ENCODE measurements at regions not wholly inside any gene's neighbourhood (a gene's known extent, or its start where the extent isn't known, plus 50 kb on each side); places are given as distances from the start of the nearest gene placed in this dataset.

GRCh38 chr15:95400428-95400827, 930.1 kb upstream of the NR2F2 start:
- FAIRE-seq: no peak
- TF ChIP-seq SPI1 (IDR thresholded peaks at IDR 0.05; ENCODE audit: low read depth, low read length): no peak
- no peak for TF ChIP-seq POLR2AphosphoS5 (IDR thresholded peaks at IDR 0.05; ENCODE audit: low read depth, low read length)
- no peak for TF ChIP-seq PAX5 (IDR thresholded peaks at IDR 0.05; ENCODE audit: insufficient read depth, low read length, severe bottlenecking)
- TF ChIP-seq POU2F2 (IDR thresholded peaks at IDR 0.05; ENCODE audit: low read depth, low read length): no peak
- no peak for TF ChIP-seq TAF1 (IDR thresholded peaks at IDR 0.05; ENCODE audit: low read depth, low read length)
- TF ChIP-seq POLR2A (IDR thresholded peaks at IDR 0.05; ENCODE audit: low read depth, low read length): no peak
- no peak for DNase-seq (ENCODE audit: insufficient read length, low spot score)

GRCh38 chr15:95401587-95401986, 928.9 kb upstream of the NR2F2 start:
- no peak for TF ChIP-seq TAF1 (IDR thresholded peaks at IDR 0.05; ENCODE audit: low read depth, low read length)
- no peak for TF ChIP-seq POLR2A (IDR thresholded peaks at IDR 0.05; ENCODE audit: low read depth, low read length)
- no peak for TF ChIP-seq PAX5 (IDR thresholded peaks at IDR 0.05; ENCODE audit: insufficient read depth, low read length, severe bottlenecking)
- TF ChIP-seq POLR2AphosphoS5 (IDR thresholded peaks at IDR 0.05; ENCODE audit: low read depth, low read length): no peak
- no peak for TF ChIP-seq SPI1 (IDR thresholded peaks at IDR 0.05; ENCODE audit: low read depth, low read length)
- no peak for TF ChIP-seq POU2F2 (IDR thresholded peaks at IDR 0.05; ENCODE audit: low read depth, low read length)
- no peak for DNase-seq (ENCODE audit: insufficient read length, low spot score)
- FAIRE-seq: no peak

GRCh38 chr15:95405447-95405846, 925.1 kb upstream of the NR2F2 start:
- no peak for DNase-seq (ENCODE audit: insufficient read length, low spot score)
- FAIRE-seq: no peak
- TF ChIP-seq SPI1 (IDR thresholded peaks at IDR 0.05; ENCODE audit: low read depth, low read length): no peak
- no peak for TF ChIP-seq POU2F2 (IDR thresholded peaks at IDR 0.05; ENCODE audit: low read depth, low read length)
- TF ChIP-seq POLR2A (IDR thresholded peaks at IDR 0.05; ENCODE audit: low read depth, low read length): no peak
- TF ChIP-seq TAF1 (IDR thresholded peaks at IDR 0.05; ENCODE audit: low read depth, low read length): no peak
- TF ChIP-seq POLR2AphosphoS5 (IDR thresholded peaks at IDR 0.05; ENCODE audit: low read depth, low read length): no peak
- no peak for TF ChIP-seq PAX5 (IDR thresholded peaks at IDR 0.05; ENCODE audit: insufficient read depth, low read length, severe bottlenecking)

DNA sequence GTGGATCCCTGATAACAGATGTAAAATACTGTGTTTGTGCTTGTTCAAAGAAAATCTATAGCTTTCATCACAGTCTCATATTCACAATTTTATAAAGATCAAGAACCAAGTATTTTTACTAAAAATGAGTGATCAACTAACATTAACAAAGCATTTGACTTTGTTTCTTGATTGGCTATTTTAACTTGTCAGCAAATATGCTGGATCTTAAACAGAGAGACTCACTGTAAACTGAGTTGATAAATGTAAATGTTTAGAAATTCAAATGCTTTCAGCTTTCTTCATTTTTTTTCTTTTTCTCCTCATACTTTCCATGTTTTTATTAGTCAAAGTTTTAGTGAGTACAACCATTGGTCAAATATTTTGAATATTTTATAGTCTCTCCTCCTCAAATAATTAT, 923.0 kb upstream of the NR2F2 start:
- DNase-seq (ENCODE audit: insufficient read length, low spot score) (no peak), FAIRE-seq (no peak)
- TF ChIP-seq PAX5 (IDR thresholded peaks at IDR 0.05; ENCODE audit: insufficient read depth, low read length, severe bottlenecking) (no peak), TAF1 (IDR thresholded peaks at IDR 0.05; ENCODE audit: low read depth, low read length) (no peak), POU2F2 (IDR thresholded peaks at IDR 0.05; ENCODE audit: low read depth, low read length) (no peak), POLR2A (IDR thresholded peaks at IDR 0.05; ENCODE audit: low read depth, low read length) (no peak), SPI1 (IDR thresholded peaks at IDR 0.05; ENCODE audit: low read depth, low read length) (no peak)

DNA sequence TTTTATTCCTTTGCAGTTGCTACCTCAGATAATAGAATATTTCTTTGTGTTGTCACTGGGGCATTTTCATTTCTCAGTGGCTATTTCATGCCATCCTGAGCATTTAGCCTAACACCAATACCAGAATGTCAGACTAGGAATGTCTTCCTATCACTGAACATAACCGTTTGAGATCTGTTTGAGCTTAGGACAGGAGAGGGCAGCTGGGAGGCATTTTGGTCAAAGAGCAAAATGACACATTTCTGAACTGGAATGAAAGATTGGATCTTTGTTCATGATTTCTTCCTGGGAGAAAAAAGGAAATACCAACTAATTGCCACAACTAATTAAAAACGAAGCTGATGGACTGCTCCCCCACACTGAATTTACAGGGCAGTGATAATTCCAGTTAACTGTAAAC, 921.3 kb upstream of the NR2F2 start:
- TF ChIP-seq TAF1 (IDR thresholded peaks at IDR 0.05; ENCODE audit: low read depth, low read length) (no peak), POLR2AphosphoS5 (IDR thresholded peaks at IDR 0.05; ENCODE audit: low read depth, low read length) (no peak), POU2F2 (IDR thresholded peaks at IDR 0.05; ENCODE audit: low read depth, low read length) (no peak), PAX5 (IDR thresholded peaks at IDR 0.05; ENCODE audit: insufficient read depth, low read length, severe bottlenecking) (no peak), POLR2A (IDR thresholded peaks at IDR 0.05; ENCODE audit: low read depth, low read length) (no peak), SPI1 (IDR thresholded peaks at IDR 0.05; ENCODE audit: low read depth, low read length) (no peak)

DNA sequence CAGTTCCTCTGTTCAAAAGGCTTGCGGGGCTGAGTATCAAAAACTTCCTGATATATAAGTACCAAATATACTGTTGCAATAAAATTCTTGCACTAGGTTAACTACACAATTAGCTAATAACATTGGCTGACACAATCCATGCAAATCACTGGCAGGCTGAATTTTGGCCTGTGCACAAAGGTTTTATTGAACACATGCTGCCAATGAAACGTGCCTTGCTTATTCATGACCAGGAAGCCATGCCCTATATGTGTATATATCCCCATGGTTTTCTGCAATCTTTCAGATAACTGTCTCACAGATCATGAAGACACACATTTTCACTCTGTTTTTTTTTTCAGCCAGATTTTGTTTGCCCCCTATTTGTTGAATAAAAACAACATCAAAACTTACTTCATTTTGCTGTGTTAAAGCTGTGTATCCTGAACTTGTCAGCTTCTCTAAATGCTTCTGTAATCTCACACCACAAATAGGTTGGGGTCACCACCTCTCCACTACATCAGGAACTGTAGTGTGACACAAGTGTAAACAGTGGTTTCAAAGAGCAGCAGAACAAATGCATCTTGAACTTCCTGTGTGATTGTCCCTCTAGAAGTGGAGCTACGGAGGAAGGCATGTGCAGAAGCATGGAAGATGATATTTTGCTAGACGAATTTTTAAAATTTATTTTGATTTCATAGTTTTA, 920.7 kb upstream of the NR2F2 start:
- TF ChIP-seq POLR2AphosphoS5 (IDR thresholded peaks at IDR 0.05; ENCODE audit: low read depth, low read length) (no peak), SPI1 (IDR thresholded peaks at IDR 0.05; ENCODE audit: low read depth, low read length) (no peak), POLR2A (IDR thresholded peaks at IDR 0.05; ENCODE audit: low read depth, low read length) (no peak), POU2F2 (IDR thresholded peaks at IDR 0.05; ENCODE audit: low read depth, low read length) (no peak), TAF1 (IDR thresholded peaks at IDR 0.05; ENCODE audit: low read depth, low read length) (no peak), PAX5 (IDR thresholded peaks at IDR 0.05; ENCODE audit: insufficient read depth, low read length, severe bottlenecking) (no peak)
- FAIRE-seq (no peak), DNase-seq (ENCODE audit: insufficient read length, low spot score) (no peak)

More for the DNA sequence above, 921.3 kb upstream of the NR2F2 start:
- FAIRE-seq (no peak), DNase-seq (ENCODE audit: insufficient read length, low spot score) (no peak)

- DNase-seq (ENCODE audit: insufficient read length, low spot score): no peak
- no peak for FAIRE-seq
- TF ChIP-seq PAX5 (IDR thresholded peaks at IDR 0.05; ENCODE audit: insufficient read depth, low read length, severe bottlenecking): no peak
These were observed 919.7 kb upstream of the NR2F2 start for GRCh38 chr15:95410757-95411156.

GRCh38 chr15:95416576-95416975, 913.9 kb upstream of the NR2F2 start:
- DNase-seq (ENCODE audit: insufficient read length, low spot score): no peak
- FAIRE-seq: no peak
- TF ChIP-seq SPI1 (IDR thresholded peaks at IDR 0.05; ENCODE audit: low read depth, low read length): no peak
- TF ChIP-seq POU2F2 (IDR thresholded peaks at IDR 0.05; ENCODE audit: low read depth, low read length): no peak
- no peak for TF ChIP-seq TAF1 (IDR thresholded peaks at IDR 0.05; ENCODE audit: low read depth, low read length)
- TF ChIP-seq PAX5 (IDR thresholded peaks at IDR 0.05; ENCODE audit: insufficient read depth, low read length, severe bottlenecking): no peak
- TF ChIP-seq POLR2A (IDR thresholded peaks at IDR 0.05; ENCODE audit: low read depth, low read length): no peak
- no peak for TF ChIP-seq POLR2AphosphoS5 (IDR thresholded peaks at IDR 0.05; ENCODE audit: low read depth, low read length)

DNA sequence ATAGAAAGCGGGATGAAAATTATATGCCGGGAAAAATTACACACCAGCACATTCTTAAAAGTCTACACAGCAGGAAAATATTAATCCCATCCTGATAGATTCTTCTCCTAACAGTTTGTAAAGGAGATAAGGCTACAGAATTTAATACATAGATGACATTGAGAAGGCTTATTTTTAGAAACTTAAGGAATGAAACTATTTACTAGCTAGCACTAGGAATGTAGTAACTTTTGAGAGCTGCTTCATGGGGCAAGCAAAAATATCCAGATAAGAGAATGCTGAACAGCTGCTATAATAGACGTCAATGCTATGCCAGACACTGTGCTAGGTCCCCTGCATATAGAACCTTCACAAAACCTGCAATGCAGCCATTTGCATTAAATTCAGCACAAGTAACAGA, 912.7 kb upstream of the NR2F2 start:
- DNase-seq (ENCODE audit: insufficient read length, low spot score) (no peak), FAIRE-seq (no peak)
- TF ChIP-seq TAF1 (IDR thresholded peaks at IDR 0.05; ENCODE audit: low read depth, low read length): no peak
- TF ChIP-seq SPI1 (IDR thresholded peaks at IDR 0.05; ENCODE audit: low read depth, low read length): no peak
- no peak for TF ChIP-seq PAX5 (IDR thresholded peaks at IDR 0.05; ENCODE audit: insufficient read depth, low read length, severe bottlenecking)
- TF ChIP-seq POLR2A (IDR thresholded peaks at IDR 0.05; ENCODE audit: low read depth, low read length): no peak
- no peak for TF ChIP-seq POU2F2 (IDR thresholded peaks at IDR 0.05; ENCODE audit: low read depth, low read length)
- TF ChIP-seq POLR2AphosphoS5 (IDR thresholded peaks at IDR 0.05; ENCODE audit: low read depth, low read length): no peak

DNA sequence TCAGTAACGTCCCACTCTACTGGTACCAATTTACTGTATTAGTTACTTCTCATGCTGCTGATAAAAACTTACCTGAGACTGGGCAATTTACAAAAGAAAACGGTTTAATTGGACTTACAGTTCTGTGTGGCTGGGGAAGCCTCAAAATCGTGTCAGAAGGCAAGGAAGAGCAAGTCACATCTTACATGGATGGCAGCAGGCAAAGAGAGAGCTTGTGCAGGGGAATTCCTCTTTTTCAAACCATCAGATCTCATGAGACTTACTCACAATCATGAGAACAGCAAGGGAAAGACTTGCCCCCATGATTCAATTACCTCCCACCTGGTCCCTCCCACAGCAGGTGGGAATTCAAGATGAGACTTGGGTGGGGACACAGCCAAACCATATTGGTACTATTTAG, 908.2 kb upstream of the NR2F2 start:
- FAIRE-seq (no peak), DNase-seq (ENCODE audit: insufficient read length, low spot score) (no peak)
- TF ChIP-seq PAX5 (IDR thresholded peaks at IDR 0.05; ENCODE audit: insufficient read depth, low read length, severe bottlenecking) (no peak), POLR2AphosphoS5 (IDR thresholded peaks at IDR 0.05; ENCODE audit: low read depth, low read length) (no peak), POLR2A (IDR thresholded peaks at IDR 0.05; ENCODE audit: low read depth, low read length) (no peak), POU2F2 (IDR thresholded peaks at IDR 0.05; ENCODE audit: low read depth, low read length) (no peak), SPI1 (IDR thresholded peaks at IDR 0.05; ENCODE audit: low read depth, low read length) (no peak), TAF1 (IDR thresholded peaks at IDR 0.05; ENCODE audit: low read depth, low read length) (no peak)

Measured in GM12891 (cell line).